ENCODE measurements at regions not wholly inside any gene's neighbourhood (a gene's known extent, or its start where the extent isn't known, plus 50 kb on each side); places are given as distances from the start of the nearest gene placed in this dataset.

GRCh38 chr5:125604104-125604503, 819.1 kb upstream of the GRAMD2B start:
- TF ChIP-seq CTCF (IDR thresholded peaks at IDR 0.05) (no peak), POLR2A (IDR thresholded peaks at IDR 0.05) (no peak), POLR2AphosphoS5 (IDR thresholded peaks at IDR 0.05) (no peak), EP300 (IDR thresholded peaks at IDR 0.05; ENCODE audit: low read depth) (no peak)
